Type B pancreatic cell (in vitro differentiated cells): ENCODE measurements at regions not wholly inside any gene's neighbourhood (a gene's known extent, or its start where the extent isn't known, plus 50 kb on each side); places are given as distances from the start of the nearest gene placed in this dataset.

Source experiments
- DNase-seq: peaks from one replicate; pipeline ENCODE4 v3.0.0; 2021; ENCODE audit warnings: mixed read lengths; ENCODE audit not compliant: unreplicated experiment; ENCODE audit errors: extremely low spot score
- H3K27ac Mint-ChIP-seq: 2 replicates; pipeline ENCODE4 v1.8.0; 2021; ENCODE audit warnings: mild to moderate bottlenecking, mixed read lengths
- H3K27me3 Mint-ChIP-seq: 2 replicates; pipeline ENCODE4 v1.8.0; 2021; ENCODE audit warnings: mixed read lengths
- H3K36me3 Mint-ChIP-seq: 2 replicates; pipeline ENCODE4 v1.8.0; 2021; ENCODE audit warnings: mixed read lengths
- H3K4me1 Mint-ChIP-seq: one replicate; pipeline ENCODE4 v1.8.0; 2021; ENCODE audit warnings: mixed read lengths; ENCODE audit not compliant: unreplicated experiment
- H3K4me3 Mint-ChIP-seq: 2 replicates; pipeline ENCODE4 v1.8.0; 2021; ENCODE audit warnings: mild to moderate bottlenecking, mixed read lengths
- H3K9me3 Mint-ChIP-seq: 2 replicates; pipeline ENCODE4 v1.8.0; 2021; ENCODE audit warnings: mixed read lengths
- CTCF ChIP-seq: fragments of 200-600 bp; sonication (generic); conservative IDR thresholded peaks from 2 replicates; pipeline ENCODE4 v1.5.0; 2021; ENCODE audit warnings: antibody characterized with exemption, mild to moderate bottlenecking

- Mint-ChIP-seq H3K4me1 (no peaks in the 10 kb centered on the region), H3K4me3 (no peak overlapping the region), H3K27ac (no peak overlapping the region), H3K36me3 (peaks cover 9% of the 10 kb centered on the region), H3K27me3 (no peaks in the 10 kb centered on the region), H3K9me3 (no peaks in the 10 kb centered on the region)
- TF ChIP-seq CTCF, result no peak
- no peak for DNase-seq
Measured at GRCh38 chr9:35552376-35552775, 52.7 kb upstream of the TESK1 start.

- H3K27me3 Mint-ChIP-seq, result no peaks in the 10 kb centered on the region
- DNase-seq, result no peak
- TF ChIP-seq CTCF, result no peak
- H3K4me1 Mint-ChIP-seq, result no peaks in the 10 kb centered on the region
- H3K36me3 Mint-ChIP-seq, result peaks cover 9% of the 10 kb centered on the region
- no peak overlapping the region for H3K27ac Mint-ChIP-seq
- H3K4me3 Mint-ChIP-seq, result no peak overlapping the region
- no peaks in the 10 kb centered on the region for H3K9me3 Mint-ChIP-seq
Measured at GRCh38 chr9:35552837-35553236, 52.2 kb upstream of the TESK1 start.

- no peak for DNase-seq
- H3K27ac Mint-ChIP-seq, result no peak overlapping the region
- TF ChIP-seq CTCF, result peak; percentile 91
- H3K9me3 Mint-ChIP-seq, result no peaks in the 10 kb centered on the region
- H3K27me3 Mint-ChIP-seq, result no peaks in the 10 kb centered on the region
- no peaks in the 10 kb centered on the region for H3K4me1 Mint-ChIP-seq
- H3K36me3 Mint-ChIP-seq, result peaks cover 9% of the 10 kb centered on the region
- H3K4me3 Mint-ChIP-seq, result no peak overlapping the region
Measured at GRCh38 chr9:35553670-35554543, 51.2 kb upstream of the TESK1 start.

GRCh38 chr9:35555246-35555701 lies 49.8 kb upstream of the TESK1 start:
- no peak for DNase-seq
- TF ChIP-seq CTCF, result no peak
- no peak overlapping the region for H3K4me3 Mint-ChIP-seq
- no peaks in the 10 kb centered on the region for H3K9me3 Mint-ChIP-seq
- peaks cover 9% of the 10 kb centered on the region for H3K36me3 Mint-ChIP-seq
- no peak overlapping the region for H3K27ac Mint-ChIP-seq
- no peaks in the 10 kb centered on the region for H3K27me3 Mint-ChIP-seq
- H3K4me1 Mint-ChIP-seq, result no peaks in the 10 kb centered on the region
